ENCODE measurements at regions not wholly inside any gene's neighbourhood (a gene's known extent, or its start where the extent isn't known, plus 50 kb on each side); places are given as distances from the start of the nearest gene placed in this dataset.

GRCh38 chr2:101524806-101525430 lies 50.0 kb upstream of the RFX8 start:
- TF ChIP-seq POLR2A (IDR thresholded peaks at IDR 0.05) (no peak), POLR2AphosphoS5 (IDR thresholded peaks at IDR 0.05) (no peak), EP300 (IDR thresholded peaks at IDR 0.05) (no peak)
- TF ChIP-seq, protein P1, sequence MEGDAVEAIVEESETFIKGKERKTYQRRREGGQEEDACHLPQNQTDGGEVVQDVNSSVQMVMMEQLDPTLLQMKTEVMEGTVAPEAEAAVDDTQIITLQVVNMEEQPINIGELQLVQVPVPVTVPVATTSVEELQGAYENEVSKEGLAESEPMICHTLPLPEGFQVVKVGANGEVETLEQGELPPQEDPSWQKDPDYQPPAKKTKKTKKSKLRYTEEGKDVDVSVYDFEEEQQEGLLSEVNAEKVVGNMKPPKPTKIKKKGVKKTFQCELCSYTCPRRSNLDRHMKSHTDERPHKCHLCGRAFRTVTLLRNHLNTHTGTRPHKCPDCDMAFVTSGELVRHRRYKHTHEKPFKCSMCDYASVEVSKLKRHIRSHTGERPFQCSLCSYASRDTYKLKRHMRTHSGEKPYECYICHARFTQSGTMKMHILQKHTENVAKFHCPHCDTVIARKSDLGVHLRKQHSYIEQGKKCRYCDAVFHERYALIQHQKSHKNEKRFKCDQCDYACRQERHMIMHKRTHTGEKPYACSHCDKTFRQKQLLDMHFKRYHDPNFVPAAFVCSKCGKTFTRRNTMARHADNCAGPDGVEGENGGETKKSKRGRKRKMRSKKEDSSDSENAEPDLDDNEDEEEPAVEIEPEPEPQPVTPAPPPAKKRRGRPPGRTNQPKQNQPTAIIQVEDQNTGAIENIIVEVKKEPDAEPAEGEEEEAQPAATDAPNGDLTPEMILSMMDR (IDR thresholded peaks at IDR 0.05), result no peak
